Osteoblast (primary cell): ENCODE measurements at regions not wholly inside any gene's neighbourhood (a gene's known extent, or its start where the extent isn't known, plus 50 kb on each side); places are given as distances from the start of the nearest gene placed in this dataset.

Experiments used
- DNase-seq: peaks from one replicate; pipeline ENCODE4 v3.0.0; 2011; ENCODE audit warnings: low spot score, mixed read lengths; ENCODE audit not compliant: insufficient read length; ENCODE audit errors: missing footprints
- H2AFZ ChIP-seq: 2 replicates; pipeline ENCODE4 v1.6.0; 2011; ENCODE audit warnings: mild to moderate bottlenecking, low read length
- H3K27ac ChIP-seq: 2 replicates; pipeline ENCODE4 v1.5.1; 2011; ENCODE audit warnings: mild to moderate bottlenecking, low read depth, low read length, moderate library complexity
- H3K27me3 ChIP-seq: 2 replicates; pipeline ENCODE4 v1.6.0; 2012; ENCODE audit warnings: mild to moderate bottlenecking, control low read depth, inconsistent platforms, low read length, moderate library complexity; ENCODE audit not compliant: insufficient read depth
- H3K36me3 ChIP-seq: 2 replicates; pipeline ENCODE4 v1.5.1; 2011; ENCODE audit warnings: mild to moderate bottlenecking, low read length, control low read depth, moderate library complexity; ENCODE audit not compliant: insufficient read depth
- H3K4me1 ChIP-seq: 2 replicates; pipeline ENCODE4 v1.5.1; 2011; ENCODE audit warnings: mild to moderate bottlenecking, low read length, control low read depth, moderate library complexity; ENCODE audit not compliant: insufficient read depth
- H3K4me2 ChIP-seq: 2 replicates; pipeline ENCODE4 v1.6.0; 2011; ENCODE audit warnings: mild to moderate bottlenecking, low read length; ENCODE audit not compliant: insufficient read depth
- H3K4me3 ChIP-seq: fragments of 200-600 bp; sonication (generic); 3 replicates; pipeline ENCODE4 v1.5.1; 2012; ENCODE audit warnings: mild to moderate bottlenecking, low read length, inconsistent platforms; ENCODE audit not compliant: insufficient read depth
- H3K79me2 ChIP-seq: 2 replicates; pipeline ENCODE4 v1.6.0; 2012; ENCODE audit warnings: mild to moderate bottlenecking, low read length, control low read depth, inconsistent platforms; ENCODE audit not compliant: insufficient read depth
- H3K9me3 ChIP-seq: 2 replicates; pipeline ENCODE4 v1.5.1; 2011; ENCODE audit warnings: low read depth, low read length, control low read depth
- H4K20me1 ChIP-seq: 2 replicates; pipeline ENCODE4 v1.6.0; 2012; ENCODE audit warnings: mild to moderate bottlenecking, low read length, control low read depth; ENCODE audit not compliant: insufficient read depth
- TF ChIP-seq, protein P1 (sequence below): IDR thresholded peaks from 2 replicates; pipeline ENCODE4 v1.5.1; 2011; ENCODE audit warnings: mild to moderate bottlenecking, low read depth, low read length, moderate library complexity; ENCODE audit errors: extremely low read depth

DNA sequence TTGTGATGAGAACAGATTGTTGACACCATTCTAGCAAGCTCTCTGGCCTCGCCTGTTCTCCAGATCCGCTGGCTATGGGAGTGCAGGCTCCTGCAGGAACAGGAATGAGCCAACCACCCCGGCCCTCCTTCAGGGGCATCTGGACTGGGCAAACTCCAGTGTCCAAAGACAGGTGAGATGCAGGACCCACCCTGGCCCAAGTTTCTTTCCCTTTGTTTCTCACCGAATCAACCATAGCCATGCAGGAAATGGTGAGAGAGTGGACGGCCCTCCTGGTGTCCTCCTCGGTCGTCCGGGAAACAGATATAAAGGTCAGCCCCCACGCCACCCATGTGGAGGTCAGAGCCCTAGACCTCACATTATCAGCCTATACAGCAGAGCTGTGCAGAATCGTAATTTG, 108.6 kb upstream of the IRX2 start:
- H3K4me1 ChIP-seq = no peaks in the 10 kb centered on the region
- H3K79me2 ChIP-seq = no peaks in the 10 kb centered on the region
- no peak overlapping the region for H3K4me2 ChIP-seq
- H3K27me3 ChIP-seq = no peaks in the 10 kb centered on the region
- no peaks in the 10 kb centered on the region for H4K20me1 ChIP-seq
- DNase-seq = no peak
- no peak overlapping the region for H2AFZ ChIP-seq
- H3K4me3 ChIP-seq = no peak overlapping the region
- no peak overlapping the region for H3K27ac ChIP-seq
- TF ChIP-seq, protein P1, sequence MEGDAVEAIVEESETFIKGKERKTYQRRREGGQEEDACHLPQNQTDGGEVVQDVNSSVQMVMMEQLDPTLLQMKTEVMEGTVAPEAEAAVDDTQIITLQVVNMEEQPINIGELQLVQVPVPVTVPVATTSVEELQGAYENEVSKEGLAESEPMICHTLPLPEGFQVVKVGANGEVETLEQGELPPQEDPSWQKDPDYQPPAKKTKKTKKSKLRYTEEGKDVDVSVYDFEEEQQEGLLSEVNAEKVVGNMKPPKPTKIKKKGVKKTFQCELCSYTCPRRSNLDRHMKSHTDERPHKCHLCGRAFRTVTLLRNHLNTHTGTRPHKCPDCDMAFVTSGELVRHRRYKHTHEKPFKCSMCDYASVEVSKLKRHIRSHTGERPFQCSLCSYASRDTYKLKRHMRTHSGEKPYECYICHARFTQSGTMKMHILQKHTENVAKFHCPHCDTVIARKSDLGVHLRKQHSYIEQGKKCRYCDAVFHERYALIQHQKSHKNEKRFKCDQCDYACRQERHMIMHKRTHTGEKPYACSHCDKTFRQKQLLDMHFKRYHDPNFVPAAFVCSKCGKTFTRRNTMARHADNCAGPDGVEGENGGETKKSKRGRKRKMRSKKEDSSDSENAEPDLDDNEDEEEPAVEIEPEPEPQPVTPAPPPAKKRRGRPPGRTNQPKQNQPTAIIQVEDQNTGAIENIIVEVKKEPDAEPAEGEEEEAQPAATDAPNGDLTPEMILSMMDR = no peak
- no peaks in the 10 kb centered on the region for H3K9me3 ChIP-seq
- H3K36me3 ChIP-seq = no peaks in the 10 kb centered on the region

DNA sequence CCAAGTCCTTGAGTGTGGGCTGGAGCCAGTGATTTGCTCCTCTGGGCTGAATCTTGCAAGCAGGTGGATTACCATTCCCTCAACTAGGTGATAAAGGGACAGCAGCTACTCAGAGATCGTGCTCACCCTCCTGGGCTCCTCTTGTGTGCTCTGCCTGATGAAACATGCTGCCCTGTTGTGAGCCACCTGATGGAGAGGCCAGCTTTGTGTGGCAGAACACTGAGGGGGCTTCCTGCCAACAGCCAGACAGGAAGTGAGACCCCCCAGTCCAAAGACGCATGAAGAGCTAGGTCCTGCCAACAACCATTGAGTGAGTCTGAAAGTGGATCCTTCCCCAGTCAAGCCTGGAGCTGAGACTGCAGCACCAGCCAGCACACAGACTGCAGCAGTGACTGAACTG, 106.4 kb upstream of the IRX2 start:
- H4K20me1 ChIP-seq = no peaks in the 10 kb centered on the region
- no peaks in the 10 kb centered on the region for H3K9me3 ChIP-seq
- no peak overlapping the region for H3K4me2 ChIP-seq
- no peak overlapping the region for H3K4me3 ChIP-seq
- H3K27me3 ChIP-seq = no peaks in the 10 kb centered on the region
- no peak overlapping the region for H3K27ac ChIP-seq
- no peak overlapping the region for H2AFZ ChIP-seq
- no peaks in the 10 kb centered on the region for H3K4me1 ChIP-seq
- no peaks in the 10 kb centered on the region for H3K79me2 ChIP-seq
- H3K36me3 ChIP-seq = no peaks in the 10 kb centered on the region
- no peak for DNase-seq
- TF ChIP-seq, protein P1 = no peak

DNA sequence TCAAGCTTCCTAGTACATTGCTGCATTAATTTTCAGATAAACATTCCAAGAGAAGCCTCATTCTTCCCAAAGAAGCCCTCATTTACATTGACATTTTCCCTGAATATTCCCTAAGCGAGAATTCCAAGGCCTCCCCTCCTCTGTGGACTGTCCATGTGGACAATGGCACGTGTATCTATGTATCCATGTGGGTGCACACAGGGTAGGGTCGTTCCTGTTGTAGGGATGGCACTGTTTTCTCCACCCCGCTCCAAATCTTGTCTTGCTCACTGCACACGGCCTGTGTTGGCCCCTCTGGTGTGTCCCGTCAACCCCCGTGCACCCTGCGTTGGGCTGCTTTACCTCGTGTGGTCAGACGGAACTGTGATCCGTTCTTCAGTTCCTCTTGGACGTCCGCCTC, 104.7 kb upstream of the IRX2 start:
- Histone ChIP-seq H3K9me3 (no peaks in the 10 kb centered on the region), H3K4me2 (no peak overlapping the region), H3K27me3 (no peaks in the 10 kb centered on the region), H3K4me3 (no peak overlapping the region), H3K4me1 (no peaks in the 10 kb centered on the region), H2AFZ (no peak overlapping the region), H3K79me2 (no peaks in the 10 kb centered on the region), H3K36me3 (no peaks in the 10 kb centered on the region), H4K20me1 (no peaks in the 10 kb centered on the region), H3K27ac (no peak overlapping the region)
- DNase-seq = no peak
- TF ChIP-seq, protein P1 = no peak

DNA sequence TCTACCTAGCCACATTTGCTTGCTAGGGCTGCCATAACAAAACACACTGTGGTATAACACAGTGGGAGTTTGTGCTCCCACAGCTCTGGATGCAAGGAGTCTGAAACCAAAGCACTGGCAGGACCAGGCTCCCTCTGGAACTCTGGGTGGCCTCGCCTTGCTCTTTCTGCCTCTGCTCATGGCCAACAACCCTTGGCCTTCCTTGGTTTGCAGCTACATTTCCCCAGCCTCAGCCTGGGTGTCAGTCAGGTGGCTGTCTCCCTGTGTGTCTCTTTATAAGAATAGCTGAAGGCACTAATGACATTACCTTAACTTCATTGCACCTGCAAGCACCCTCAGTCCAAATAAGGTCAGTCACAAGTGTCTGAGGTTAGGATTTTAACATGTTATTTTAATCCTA, 101.0 kb upstream of the IRX2 start:
- H3K79me2 ChIP-seq = no peaks in the 10 kb centered on the region
- DNase-seq = no peak
- H3K4me3 ChIP-seq = no peak overlapping the region
- H4K20me1 ChIP-seq = no peaks in the 10 kb centered on the region
- H3K4me1 ChIP-seq = no peaks in the 10 kb centered on the region
- H3K9me3 ChIP-seq = no peaks in the 10 kb centered on the region
- H3K4me2 ChIP-seq = no peak overlapping the region
- H3K27ac ChIP-seq = no peak overlapping the region
- H3K27me3 ChIP-seq = no peaks in the 10 kb centered on the region
- H2AFZ ChIP-seq = no peak overlapping the region
- H3K36me3 ChIP-seq = no peaks in the 10 kb centered on the region
- TF ChIP-seq, protein P1 = no peak
